ENCODE measurements at regions not wholly inside any gene's neighbourhood (a gene's known extent, or its start where the extent isn't known, plus 50 kb on each side); places are given as distances from the start of the nearest gene placed in this dataset.

- Histone ChIP-seq H2AFZ (ENCODE audit: insufficient read depth, low read depth, low read length, poor library complexity, severe bottlenecking) (no peak overlapping the region), H3K27me3 (ENCODE audit: control insufficient read depth in 2 of 2, insufficient read depth in 2 of 2, low read length in 2 of 2) (no peaks in the 10 kb centered on the region), H3K36me3 (replicated peaks in 1 of 2; ENCODE audit: control insufficient read depth in 1 of 2, insufficient read depth in 2 of 2, low read length in 2 of 2) (no peaks in the 10 kb centered on the region), H4K20me1 (ENCODE audit: insufficient read depth, low read length) (no peaks in the 10 kb centered on the region), H3K4me3 (replicated peaks in 1 of 3; ENCODE audit: low read depth in 2 of 3, low read length in 3 of 3) (no peak overlapping the region), H3K27ac (ENCODE audit: low read depth in 1 of 2, low read length in 2 of 2) (no peak overlapping the region), H3K4me2 (replicated peaks; ENCODE audit: extremely low read depth, low read length, poor library complexity, severe bottlenecking) (no peak overlapping the region), H3K9ac (ENCODE audit: insufficient read depth, low read length, poor library complexity, severe bottlenecking) (no peak overlapping the region), H3K79me2 (ENCODE audit: insufficient read depth, low read length) (no peaks in the 10 kb centered on the region), H3K4me1 (ENCODE audit: control insufficient read depth in 1 of 2, insufficient read depth in 2 of 2, low read length in 2 of 2) (no peaks in the 10 kb centered on the region), H3K9me3 (replicated peaks in 1 of 2; ENCODE audit: control insufficient read depth in 1 of 2, insufficient read depth in 1 of 2, low read length in 2 of 2) (peaks cover 0 to 5% of the 10 kb centered on the region in 2 donors)
- H3K4me3 Mint-ChIP-seq, result no peak overlapping the region
- H3K36me3 Mint-ChIP-seq, result no peaks in the 10 kb centered on the region
- no peak overlapping the region for H3K27ac Mint-ChIP-seq
- intact Hi-C loops (cut with micrococcal nuclease), result no loop called here
- no peak for TF ChIP-seq CTCF (IDR thresholded peaks at IDR 0.05)
- DNase-seq, result no peak
- H3K4me1 Mint-ChIP-seq, result no peaks in the 10 kb centered on the region
- peaks cover 0 to 11% (median 4%) of the 10 kb centered on the region in 7 donors for H3K9me3 Mint-ChIP-seq
- 84% methylated on average over 15 of the region's 18 CpGs for WGBS (ENCODE audit: insufficient coverage)
- peaks cover 3 to 8% (median 4%) of the 10 kb centered on the region in 3 donors for H3K27me3 Mint-ChIP-seq (ENCODE audit: low read depth in 3 of 3)
Measured at GRCh38 chr4:8736090-8736825, 135.4 kb downstream of the HMX1 start.

GRCh38 chr4:8735236-8736089 lies 136.2 kb downstream of the HMX1 start:
- no peak for TF ChIP-seq CTCF (IDR thresholded peaks at IDR 0.05)
- Histone ChIP-seq H4K20me1 (ENCODE audit: insufficient read depth, low read length) (no peaks in the 10 kb centered on the region), H3K27me3 (ENCODE audit: control insufficient read depth in 2 of 2, insufficient read depth in 2 of 2, low read length in 2 of 2) (no peaks in the 10 kb centered on the region), H3K4me1 (ENCODE audit: control insufficient read depth in 1 of 2, insufficient read depth in 2 of 2, low read length in 2 of 2) (no peaks in the 10 kb centered on the region), H3K4me3 (replicated peaks in 1 of 3; ENCODE audit: low read depth in 2 of 3, low read length in 3 of 3) (no peak overlapping the region), H3K4me2 (replicated peaks; ENCODE audit: extremely low read depth, low read length, poor library complexity, severe bottlenecking) (no peak overlapping the region), H3K9ac (ENCODE audit: insufficient read depth, low read length, poor library complexity, severe bottlenecking) (no peak overlapping the region), H2AFZ (ENCODE audit: insufficient read depth, low read depth, low read length, poor library complexity, severe bottlenecking) (no peak overlapping the region), H3K9me3 (replicated peaks in 1 of 2; ENCODE audit: control insufficient read depth in 1 of 2, insufficient read depth in 1 of 2, low read length in 2 of 2) (peaks cover 0 to 5% of the 10 kb centered on the region in 2 donors), H3K27ac (ENCODE audit: low read depth in 1 of 2, low read length in 2 of 2) (no peak overlapping the region), H3K36me3 (replicated peaks in 1 of 2; ENCODE audit: control insufficient read depth in 1 of 2, insufficient read depth in 2 of 2, low read length in 2 of 2) (no peaks in the 10 kb centered on the region), H3K79me2 (ENCODE audit: insufficient read depth, low read length) (no peaks in the 10 kb centered on the region)
- no peak overlapping the region for H3K27ac Mint-ChIP-seq
- 94% methylated on average over 8 of the region's 14 CpGs for WGBS (ENCODE audit: insufficient coverage)
- intact Hi-C loops (cut with micrococcal nuclease), result no loop called here
- peaks cover 0 to 11% (median 4%) of the 10 kb centered on the region in 7 donors for H3K9me3 Mint-ChIP-seq
- peaks cover 3 to 6% (median 4%) of the 10 kb centered on the region in 3 donors for H3K27me3 Mint-ChIP-seq (ENCODE audit: low read depth in 3 of 3)
- DNase-seq, result no peak
- no peaks in the 10 kb centered on the region for H3K4me1 Mint-ChIP-seq
- H3K4me3 Mint-ChIP-seq, result no peak overlapping the region
- H3K36me3 Mint-ChIP-seq, result no peaks in the 10 kb centered on the region
